GM13977 (cell line): ENCODE measurements at regions not wholly inside any gene's neighbourhood (a gene's known extent, or its start where the extent isn't known, plus 50 kb on each side); places are given as distances from the start of the nearest gene placed in this dataset.

Experiments
- DNase-seq: peaks from one replicate; pipeline ENCODE4 v3.0.0; 2012; ENCODE audit warnings: low spot score
- in situ Hi-C: fragments of 300-500 bp; cut with MboI; formaldehyde crosslinking; loops from one replicate; pipeline ENCODE4 v1.12.0; 2022; ENCODE audit warnings: low sequenced_read_pairs, low pct_unique_long_range_greater_than_20kb, mixed read lengths, inconsistent platforms; ENCODE audit not compliant: unreplicated experiment
- TF ChIP-seq, protein P1 (sequence below): IDR thresholded peaks from 2 replicates; pipeline ENCODE4 v1.5.1; 2012; ENCODE audit warnings: mild to moderate bottlenecking, control low read depth; ENCODE audit not compliant: insufficient read depth; ENCODE audit errors: extremely low read depth, missing control alignments

DNA sequence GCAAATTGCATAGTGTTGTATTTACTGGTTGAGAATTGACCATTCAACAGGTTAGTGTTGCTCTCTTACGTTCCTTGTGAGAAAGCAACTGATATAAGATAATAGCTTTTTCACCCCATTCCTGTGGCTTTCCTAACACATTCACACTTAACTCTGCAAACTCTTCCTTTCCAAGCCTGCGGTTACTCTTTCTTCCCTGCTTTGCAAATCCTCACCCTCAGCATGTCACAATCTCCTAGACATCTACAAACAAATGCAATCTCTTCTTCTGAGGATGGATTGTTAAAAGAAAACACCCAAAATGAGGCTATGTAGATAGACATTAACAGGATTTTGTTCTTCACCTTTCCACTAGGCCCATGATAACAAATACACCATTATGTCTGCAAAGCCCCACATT lies 771.7 kb upstream of the PCDH7 start:
- in situ Hi-C loops: no loop called here
- TF ChIP-seq, protein P1, sequence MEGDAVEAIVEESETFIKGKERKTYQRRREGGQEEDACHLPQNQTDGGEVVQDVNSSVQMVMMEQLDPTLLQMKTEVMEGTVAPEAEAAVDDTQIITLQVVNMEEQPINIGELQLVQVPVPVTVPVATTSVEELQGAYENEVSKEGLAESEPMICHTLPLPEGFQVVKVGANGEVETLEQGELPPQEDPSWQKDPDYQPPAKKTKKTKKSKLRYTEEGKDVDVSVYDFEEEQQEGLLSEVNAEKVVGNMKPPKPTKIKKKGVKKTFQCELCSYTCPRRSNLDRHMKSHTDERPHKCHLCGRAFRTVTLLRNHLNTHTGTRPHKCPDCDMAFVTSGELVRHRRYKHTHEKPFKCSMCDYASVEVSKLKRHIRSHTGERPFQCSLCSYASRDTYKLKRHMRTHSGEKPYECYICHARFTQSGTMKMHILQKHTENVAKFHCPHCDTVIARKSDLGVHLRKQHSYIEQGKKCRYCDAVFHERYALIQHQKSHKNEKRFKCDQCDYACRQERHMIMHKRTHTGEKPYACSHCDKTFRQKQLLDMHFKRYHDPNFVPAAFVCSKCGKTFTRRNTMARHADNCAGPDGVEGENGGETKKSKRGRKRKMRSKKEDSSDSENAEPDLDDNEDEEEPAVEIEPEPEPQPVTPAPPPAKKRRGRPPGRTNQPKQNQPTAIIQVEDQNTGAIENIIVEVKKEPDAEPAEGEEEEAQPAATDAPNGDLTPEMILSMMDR: no peak
- DNase-seq: no peak

GRCh38 chr4:29948858-29949257 lies 771.3 kb upstream of the PCDH7 start:
- in situ Hi-C loops: no loop called here
- DNase-seq: no peak
- TF ChIP-seq, protein P1: no peak

- no peak for DNase-seq
- in situ Hi-C loops: no loop called here
- TF ChIP-seq, protein P1: no peak
These were observed 753.8 kb upstream of the PCDH7 start for GRCh38 chr4:29966386-29966785.

GRCh38 chr4:29970626-29971025 lies 749.5 kb upstream of the PCDH7 start:
- TF ChIP-seq, protein P1: no peak
- in situ Hi-C loops: no loop called here
- no peak for DNase-seq

- TF ChIP-seq, protein P1: no peak
- in situ Hi-C loops: no loop called here
- no peak for DNase-seq
These were observed 748.0 kb upstream of the PCDH7 start for GRCh38 chr4:29972121-29972520.

GRCh38 chr4:29983890-29984289 lies 736.3 kb upstream of the PCDH7 start:
- no peak for DNase-seq
- TF ChIP-seq, protein P1: no peak
- in situ Hi-C loops: no loop called here

DNA sequence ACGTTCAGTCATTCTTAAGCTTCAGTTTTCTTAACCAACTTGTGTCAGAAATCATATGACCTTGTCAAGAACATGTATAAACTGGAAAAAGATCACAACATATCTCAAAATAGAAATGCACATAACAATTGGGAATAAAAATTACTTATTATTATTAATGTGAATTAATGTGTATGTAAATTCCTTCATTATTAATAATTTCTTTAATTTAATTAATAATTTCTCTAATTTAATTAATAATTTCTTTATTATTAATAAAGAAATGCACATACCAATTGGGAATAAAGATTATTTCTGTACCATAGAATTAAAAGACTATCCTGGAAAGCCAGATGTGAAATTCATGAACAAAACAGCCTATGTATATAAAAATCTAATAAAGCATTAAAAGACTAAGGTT lies 718.5 kb upstream of the PCDH7 start:
- TF ChIP-seq, protein P1: no peak
- DNase-seq: no peak
- in situ Hi-C loops: no loop called here
